ENCODE measurements at regions not wholly inside any gene's neighbourhood (a gene's known extent, or its start where the extent isn't known, plus 50 kb on each side); places are given as distances from the start of the nearest gene placed in this dataset.

GRCh38 chr4:27484216-27484615 is 623.6 kb downstream of the STIM2 start:
- H4K20me1 ChIP-seq (replicated peaks; ENCODE audit: insufficient read depth): no peaks in the 10 kb centered on the region
- no peaks in the 10 kb centered on the region for H3K36me3 Mint-ChIP-seq (ENCODE audit: low read depth)
- no peaks in the 10 kb centered on the region for H3K4me1 ChIP-seq (ENCODE audit: insufficient read depth)
- no peaks in the 10 kb centered on the region for H3K27me3 Mint-ChIP-seq (ENCODE audit: insufficient read depth, low read depth, poor library complexity)
- no peaks in the 10 kb centered on the region for H3K27me3 ChIP-seq (ENCODE audit: insufficient read depth)
- no peak overlapping the region for H3K4me3 Mint-ChIP-seq
- H3K4me2 ChIP-seq: no peak overlapping the region
- no peaks in the 10 kb centered on the region for H3K79me2 ChIP-seq (replicated peaks; ENCODE audit: insufficient read depth)
- H3K27ac ChIP-seq (ENCODE audit: low read depth): no peak overlapping the region
- TF ChIP-seq ZNF462 (CRISPR knock-in tag; IDR thresholded peaks at IDR 0.05) (no peak), ETS1 (IDR thresholded peaks at IDR 0.05) (no peak), REST (IDR thresholded peaks at IDR 0.05; ENCODE audit: unreplicated experiment) (no peak), EZH2 (IDR thresholded peaks at IDR 0.05; ENCODE audit: low read depth, unreplicated experiment) (no peak), EZH2phosphoT487 (IDR thresholded peaks at IDR 0.05; ENCODE audit: unreplicated experiment) (no peak), ZNF331 (CRISPR knock-in tag; IDR thresholded peaks at IDR 0.05; ENCODE audit: low read depth) (no peak), CREB1 (CRISPR knock-in tag; IDR thresholded peaks at IDR 0.05; ENCODE audit: low read depth) (no peak), STAT1 (IDR thresholded peaks at IDR 0.05; ENCODE audit: unreplicated experiment) (no peak), JUNB (IDR thresholded peaks at IDR 0.05; ENCODE audit: unreplicated experiment) (no peak)
- H3K9me2 ChIP-seq (ENCODE audit: insufficient read depth): no peaks in the 10 kb centered on the region
- H3K4me3 ChIP-seq: no peak overlapping the region
- DNase-seq (ENCODE audit: low spot score) (no peak), ATAC-seq (no peak)
- no peaks in the 10 kb centered on the region for H3K4me1 Mint-ChIP-seq
- no peak overlapping the region for H3K27ac Mint-ChIP-seq
- H3F3A ChIP-seq (replicated peaks; ENCODE audit: low read depth): no peaks in the 10 kb centered on the region
- H2AFZ ChIP-seq: no peak overlapping the region
- H3K9me3 Mint-ChIP-seq: no peaks in the 10 kb centered on the region
- no peaks in the 10 kb centered on the region for H3K36me3 ChIP-seq (ENCODE audit: insufficient read depth)
